ENCODE measurements at regions not wholly inside any gene's neighbourhood (a gene's known extent, or its start where the extent isn't known, plus 50 kb on each side); places are given as distances from the start of the nearest gene placed in this dataset.
"Not testable (repeated sequence)": the region's sequence is repeated elsewhere in the genome, so short reads cannot be mapped to it uniquely, and the experiment has no call there.

DNA sequence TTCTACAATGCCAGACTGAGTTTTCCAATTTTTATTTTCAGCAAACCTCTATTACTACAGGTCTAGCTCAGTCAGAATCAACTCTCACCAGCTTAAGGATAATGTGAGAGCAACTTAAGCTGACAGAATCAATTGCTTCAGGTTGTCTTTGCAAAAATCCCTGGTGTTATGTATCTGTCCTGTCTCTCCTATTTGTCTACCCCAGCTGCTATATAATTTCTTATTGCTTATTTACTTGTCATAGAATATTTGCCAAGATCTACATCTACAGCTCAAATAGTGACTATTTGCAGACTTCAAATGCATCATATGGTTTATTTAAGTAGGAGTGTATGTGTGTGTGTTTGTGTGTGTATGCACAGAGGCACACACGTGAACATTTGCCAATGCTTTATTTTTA, 54.1 kb downstream of the FOXG1 start:
- DNase-seq, result no peak

DNA sequence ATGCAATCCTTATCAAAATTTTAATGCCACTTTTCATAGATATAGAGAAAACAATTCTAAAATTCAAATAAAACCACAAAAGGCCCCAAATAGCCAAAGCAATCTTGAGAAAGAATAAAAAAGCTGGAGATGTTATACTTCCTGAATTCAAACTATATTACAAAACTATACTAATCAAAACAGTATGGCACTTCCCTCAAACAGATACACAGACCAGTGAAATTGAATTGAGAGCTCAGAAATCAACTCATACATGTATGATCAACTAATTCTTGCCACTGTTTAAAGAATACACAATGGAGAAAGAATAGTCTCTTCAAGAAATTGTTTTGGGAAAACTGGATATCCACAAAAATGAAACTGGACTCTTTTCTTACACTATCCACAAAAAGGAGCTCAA, 55.4 kb downstream of the FOXG1 start:
- no peak for DNase-seq

DNA sequence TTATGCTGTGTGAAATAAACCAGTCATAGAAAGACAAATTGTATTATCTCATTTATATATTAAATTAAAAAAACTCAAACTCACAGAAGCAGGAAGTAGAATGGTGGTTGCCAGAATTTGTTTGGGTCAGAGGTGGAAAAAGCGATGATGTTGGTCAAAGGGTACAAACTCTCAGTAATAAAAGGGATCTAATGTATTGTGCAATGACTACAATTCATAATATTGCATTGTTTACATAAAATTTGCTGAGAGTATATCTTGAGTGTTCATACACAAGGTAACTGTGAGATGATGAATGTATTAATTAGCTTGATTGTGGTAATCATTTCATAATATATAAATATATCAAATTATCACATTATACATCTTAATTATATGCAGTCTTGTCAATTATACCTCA, 56.7 kb downstream of the FOXG1 start:
- DNase-seq, result no peak

DNA sequence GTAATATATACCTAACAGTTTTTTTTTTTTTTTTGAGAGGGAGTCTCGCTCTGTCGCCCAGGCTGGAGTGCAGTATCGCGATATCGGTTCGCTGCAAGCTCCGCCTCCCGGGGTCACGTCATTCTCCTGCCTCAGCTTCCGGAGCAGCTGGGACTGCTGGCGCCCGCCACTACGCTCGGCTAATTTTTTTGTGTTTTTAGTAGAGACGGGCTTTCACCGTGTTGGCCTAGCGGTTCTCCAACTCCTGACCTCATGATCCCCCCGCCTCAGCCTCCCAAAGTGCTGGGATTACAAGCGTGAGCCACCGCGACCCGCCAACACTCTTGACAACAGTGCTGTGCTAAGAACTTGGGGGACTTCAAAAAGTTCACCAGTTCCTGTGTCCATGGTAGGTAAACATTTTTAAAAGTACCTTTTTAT, 63.5 kb downstream of the FOXG1 start:
- no peak for DNase-seq

DNA sequence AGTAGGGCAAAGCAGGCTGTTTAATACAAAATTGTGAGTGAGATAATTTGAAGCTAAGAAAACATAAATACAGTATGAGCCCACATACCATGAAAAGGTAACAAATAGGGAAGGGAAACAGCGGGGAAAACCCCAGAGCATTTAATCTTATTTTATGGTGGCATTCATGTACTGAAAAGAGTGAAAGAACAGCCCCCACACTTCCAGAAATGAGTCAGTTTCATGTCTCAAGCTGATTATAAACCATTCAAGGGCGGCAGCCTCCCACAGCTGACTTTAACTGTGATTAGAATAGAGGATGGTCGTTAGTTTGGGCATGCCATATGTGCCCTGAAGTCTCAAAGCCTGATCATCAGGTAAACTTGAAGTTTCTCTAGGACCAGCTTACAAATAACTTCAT, 64.5 kb downstream of the FOXG1 start:
- no peak for DNase-seq

DNA sequence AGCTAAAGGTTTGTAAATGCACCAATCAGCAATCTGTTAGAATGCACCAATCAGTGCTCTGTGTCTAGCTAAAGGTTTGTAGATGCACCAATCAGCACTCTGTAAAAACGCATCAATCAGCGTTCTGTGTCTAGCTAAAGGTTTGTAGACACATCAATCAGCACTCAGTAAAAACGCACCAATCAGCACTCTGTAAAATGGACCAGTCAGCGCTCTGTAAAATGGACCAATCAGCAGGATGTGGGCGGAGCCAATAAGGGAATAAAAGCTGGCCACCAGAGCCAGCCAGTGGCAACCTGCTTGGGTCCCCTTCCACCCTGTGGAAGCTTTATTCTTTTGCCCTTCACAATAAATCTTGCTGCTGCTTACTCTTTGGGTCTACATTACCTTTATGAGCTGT, 76.0 kb downstream of the FOXG1 start:
- not testable (repeated sequence) for DNase-seq

DNA sequence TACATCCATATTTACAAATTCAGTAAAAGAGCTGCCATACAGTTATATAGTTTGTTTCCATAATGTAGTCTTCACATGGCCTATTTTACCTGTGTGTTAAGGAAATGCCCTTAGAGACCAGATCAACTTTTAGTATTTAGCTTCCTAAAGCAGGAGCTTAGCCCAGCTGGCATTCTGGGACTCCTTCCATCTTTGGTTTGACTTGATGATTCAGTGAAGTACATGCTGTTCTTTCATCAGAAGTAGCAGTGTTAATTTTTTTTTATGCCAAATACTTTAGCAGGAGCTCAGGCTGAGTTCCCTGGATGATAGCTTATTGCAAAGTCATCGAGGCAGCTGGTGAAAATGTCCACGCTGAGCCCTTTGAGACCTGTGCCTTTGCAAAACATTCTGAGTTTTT, 101.0 kb downstream of the FOXG1 start:
- no peak for DNase-seq

DNA sequence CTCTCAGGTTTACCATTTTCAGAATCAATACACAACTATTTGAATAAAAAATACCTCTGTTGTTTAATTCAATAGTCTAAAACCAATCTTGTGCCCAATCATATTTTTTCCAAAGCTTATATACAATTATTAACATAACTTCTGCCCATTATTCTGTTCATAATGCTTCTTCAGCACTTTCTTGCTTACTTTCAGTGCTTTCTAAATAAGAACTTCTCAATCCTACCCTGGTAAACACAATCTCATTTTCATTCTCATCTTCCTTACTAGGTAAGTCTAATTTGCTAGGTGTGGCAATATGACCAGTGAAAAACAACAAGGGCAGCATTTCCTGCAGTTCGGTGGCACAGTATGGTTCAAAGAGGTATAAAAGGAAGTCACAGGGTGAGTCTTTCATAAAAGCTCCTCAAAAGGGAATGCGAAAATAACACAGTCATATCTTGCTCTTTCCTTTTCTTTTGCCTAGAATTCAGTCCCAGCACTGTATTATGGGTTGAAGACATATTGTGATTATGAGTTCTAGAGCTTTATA, 103.5 kb downstream of the FOXG1 start:
- no peak for DNase-seq

DNA sequence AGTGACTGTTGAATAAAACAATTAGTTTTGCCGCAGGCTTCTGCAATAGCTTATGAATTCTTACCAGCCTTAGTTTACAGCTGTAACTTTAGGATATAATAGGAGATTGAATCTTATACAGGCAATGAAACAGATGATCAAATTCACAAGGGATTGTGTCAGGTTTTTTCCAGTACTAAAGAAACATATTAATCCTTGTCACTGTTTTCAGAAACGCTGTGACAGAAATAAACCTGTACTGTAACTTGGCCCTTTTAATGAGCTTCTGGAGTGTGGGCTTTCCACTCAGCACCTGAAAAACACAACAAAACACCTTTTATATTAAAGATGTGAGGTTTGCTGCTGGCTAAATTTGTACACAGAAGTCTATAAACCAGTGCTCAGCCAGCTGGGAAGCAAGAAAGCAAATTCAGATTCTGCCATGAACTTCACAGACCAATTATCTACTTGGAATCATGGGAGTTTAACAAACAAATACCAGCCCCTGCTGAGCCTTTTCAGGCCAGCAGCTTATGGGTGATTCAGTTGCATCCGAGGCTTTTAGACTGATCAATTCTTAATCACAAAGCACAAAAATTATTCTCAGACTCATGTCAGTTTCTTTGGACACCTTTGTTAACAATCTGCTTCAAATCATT, 109.5 kb downstream of the FOXG1 start:
- peak; percentile 29 for DNase-seq

DNA sequence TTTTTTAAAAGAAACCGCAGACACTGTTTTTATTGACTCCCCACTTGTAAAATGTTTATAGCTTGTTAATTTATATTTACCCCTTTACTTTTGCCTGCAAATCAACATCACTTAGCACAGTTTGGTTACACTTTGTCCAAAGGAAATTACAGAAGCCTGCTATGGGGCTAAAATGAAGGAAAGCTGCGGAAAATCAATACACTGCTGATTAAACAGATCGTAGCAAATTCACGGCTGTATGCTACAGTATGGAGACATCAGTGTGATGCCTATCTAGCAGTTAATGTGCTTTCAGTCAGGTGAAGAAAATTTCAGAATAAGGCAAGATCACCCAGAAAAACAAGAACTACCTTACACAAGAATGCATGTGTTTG, 110.0 kb downstream of the FOXG1 start:
- no peak for DNase-seq

DNA sequence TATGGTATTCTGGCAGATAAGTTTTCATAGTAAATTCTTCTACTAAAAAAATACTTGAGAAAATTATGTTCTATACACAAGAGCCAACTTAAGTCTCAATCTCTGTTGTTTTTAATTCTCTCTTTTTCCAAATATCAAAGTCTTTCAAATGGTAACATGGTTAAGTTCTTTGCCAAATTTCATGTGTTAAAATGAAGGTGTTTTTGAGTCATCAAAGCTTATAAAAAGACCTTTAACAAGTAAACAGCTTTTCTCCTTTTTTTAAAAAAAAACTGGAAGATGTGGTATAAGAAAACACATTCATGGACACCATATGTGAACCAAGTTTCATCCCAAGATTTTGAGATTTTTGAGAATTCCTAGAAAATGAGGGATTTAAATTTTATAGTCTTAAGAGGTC, 111.3 kb downstream of the FOXG1 start:
- no peak for DNase-seq

DNA sequence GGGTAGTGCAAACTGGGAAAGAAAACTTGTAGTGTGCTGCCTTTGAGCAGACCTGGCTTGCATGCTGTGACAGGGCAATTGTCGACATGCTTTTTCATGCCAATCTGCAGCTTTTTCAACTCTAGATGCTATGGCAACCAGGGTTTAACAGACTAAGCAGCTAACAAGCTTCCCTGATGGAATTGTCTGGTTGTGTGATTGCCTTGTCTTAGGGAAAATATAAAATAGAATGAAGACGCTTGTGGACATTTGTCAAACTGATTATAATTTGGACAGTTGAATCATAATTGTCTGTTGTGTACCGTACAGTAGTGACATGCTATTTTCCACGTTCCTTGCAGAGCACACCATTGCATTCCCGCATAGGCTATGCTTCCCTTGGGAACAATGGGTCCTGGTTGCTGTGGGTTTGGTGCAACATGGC, 113.0 kb downstream of the FOXG1 start:
- DNase-seq, result no peak

DNA sequence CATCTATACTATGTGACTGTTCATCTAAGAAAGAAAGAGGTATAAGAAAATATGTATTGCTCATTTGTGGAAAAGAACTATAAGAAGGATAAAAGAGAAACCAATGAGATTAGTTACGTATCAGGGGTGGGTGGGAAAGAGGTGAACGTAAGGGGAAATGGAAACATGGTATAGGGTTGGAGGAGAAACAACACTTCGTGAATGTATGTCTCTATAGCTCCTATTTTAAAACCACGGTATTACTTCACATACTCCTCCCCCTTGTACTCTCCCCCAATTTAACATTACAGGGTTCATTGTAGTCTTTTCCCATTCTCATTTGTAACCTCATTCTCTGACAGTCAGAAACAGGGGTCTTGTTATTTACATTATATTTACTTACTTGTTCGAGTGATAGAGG, 120.4 kb downstream of the FOXG1 start:
- DNase-seq, result no peak

DNA sequence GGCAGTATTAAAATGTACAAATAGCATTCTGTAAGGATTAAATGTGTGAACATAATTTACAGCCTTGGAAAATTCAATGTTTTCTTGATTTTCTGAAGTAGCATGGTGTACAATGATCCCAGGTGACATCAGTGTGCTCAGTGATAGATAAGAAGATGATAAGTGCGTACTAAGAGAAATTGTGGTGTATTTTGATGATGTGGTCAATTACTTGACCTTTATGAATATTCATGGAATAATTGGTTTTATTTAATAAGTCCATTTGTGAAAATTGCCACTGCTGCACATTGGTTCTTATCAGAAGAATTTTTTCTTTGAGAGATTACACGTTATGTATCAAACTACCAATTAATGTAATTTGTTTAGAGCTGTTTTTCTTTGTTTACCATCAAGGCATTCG, 128.8 kb downstream of the FOXG1 start:
- DNase-seq, result no peak

DNA sequence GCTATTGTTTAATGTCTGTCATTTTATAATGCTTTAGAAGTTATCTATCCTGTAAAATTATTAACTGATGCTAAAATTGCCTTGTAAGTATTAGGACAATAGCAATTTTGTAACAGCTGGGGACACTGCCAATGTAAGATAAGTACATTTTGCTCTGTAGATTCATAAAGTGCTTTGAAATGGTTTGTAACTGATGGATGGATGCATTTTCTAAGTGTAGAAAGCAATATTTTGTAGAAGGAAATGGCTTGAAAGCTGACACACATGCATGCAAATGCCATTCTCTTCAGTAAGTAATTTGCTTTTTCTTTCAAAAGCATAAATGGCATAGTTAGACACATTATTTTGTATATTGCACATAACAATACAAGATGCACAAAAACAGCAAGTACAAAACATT, 129.8 kb downstream of the FOXG1 start:
- no peak for DNase-seq

DNA sequence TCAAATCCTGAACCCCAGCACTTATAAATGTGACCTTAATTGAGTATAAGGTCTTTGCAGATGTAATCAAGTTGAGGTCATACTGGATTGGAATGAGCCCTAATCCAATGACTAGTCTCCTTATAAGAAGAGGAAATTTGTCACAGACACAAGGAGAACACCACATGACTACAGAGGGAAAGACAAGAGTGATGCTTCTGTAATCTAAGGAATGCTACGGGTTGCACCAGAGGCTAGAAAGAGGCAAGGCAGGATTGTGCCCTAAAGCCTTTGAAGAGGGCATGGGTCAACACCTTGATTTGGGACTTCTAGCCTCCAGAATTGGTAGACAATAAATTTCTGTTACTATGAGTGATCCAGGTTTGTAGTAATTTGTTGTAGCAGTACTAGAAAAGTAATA, 135.0 kb downstream of the FOXG1 start:
- no peak for DNase-seq

DNA sequence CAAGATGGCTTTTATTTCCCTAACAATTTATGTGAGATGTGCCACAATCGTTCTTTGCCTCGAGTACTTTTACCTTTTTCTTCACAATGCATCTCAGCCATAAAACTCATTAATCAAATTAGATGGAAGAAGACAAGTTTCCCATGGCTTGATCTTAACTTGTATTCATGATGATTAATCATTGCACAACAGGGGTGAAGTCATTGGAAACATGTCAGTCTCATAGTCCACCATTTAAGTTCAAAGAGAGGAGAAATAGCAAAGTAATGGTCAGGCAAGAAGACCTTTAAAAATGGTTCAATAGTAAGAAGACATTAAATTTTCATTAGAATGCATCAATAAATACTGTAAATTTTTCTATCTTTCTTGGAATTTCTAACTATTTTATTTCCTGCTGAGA, 136.3 kb downstream of the FOXG1 start:
- DNase-seq, result no peak

DNA sequence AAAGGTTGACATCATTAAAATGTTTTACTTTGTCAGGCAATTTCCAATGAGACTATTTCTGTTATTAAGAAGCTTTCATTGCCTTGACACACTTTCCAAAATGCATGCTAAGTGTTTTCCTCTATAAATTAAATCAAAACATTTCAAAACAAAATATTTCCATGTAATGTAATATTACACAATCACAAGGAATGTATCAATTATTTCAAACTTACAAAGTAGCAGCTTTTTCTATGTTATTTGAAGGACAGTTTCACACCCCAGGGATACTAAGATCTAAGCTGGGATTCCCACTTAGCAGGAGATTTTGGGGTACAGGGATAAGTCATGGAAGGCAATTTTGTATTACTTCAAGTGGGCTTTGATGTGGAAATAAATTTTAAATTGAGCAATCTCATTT, 144.9 kb downstream of the FOXG1 start:
- DNase-seq, result no peak

DNA sequence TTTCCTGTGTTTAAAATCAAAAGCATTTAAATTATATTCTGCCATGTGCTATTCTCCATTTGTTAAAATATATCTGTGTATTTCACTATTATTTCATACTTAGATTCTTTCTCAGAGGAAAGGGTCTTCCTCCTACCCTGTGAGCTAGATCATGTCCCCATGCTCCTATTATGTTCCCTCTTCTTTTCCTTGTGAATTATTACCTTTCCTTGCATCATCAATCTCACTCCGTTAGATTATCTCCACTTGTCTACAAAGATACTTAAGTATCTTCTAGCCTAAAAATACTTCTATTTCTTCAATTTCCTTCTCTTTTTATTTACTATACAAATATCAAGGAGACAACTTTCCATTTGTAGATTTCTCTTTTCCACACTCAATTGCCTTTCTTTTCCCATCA, 146.5 kb downstream of the FOXG1 start:
- no peak for DNase-seq

DNA sequence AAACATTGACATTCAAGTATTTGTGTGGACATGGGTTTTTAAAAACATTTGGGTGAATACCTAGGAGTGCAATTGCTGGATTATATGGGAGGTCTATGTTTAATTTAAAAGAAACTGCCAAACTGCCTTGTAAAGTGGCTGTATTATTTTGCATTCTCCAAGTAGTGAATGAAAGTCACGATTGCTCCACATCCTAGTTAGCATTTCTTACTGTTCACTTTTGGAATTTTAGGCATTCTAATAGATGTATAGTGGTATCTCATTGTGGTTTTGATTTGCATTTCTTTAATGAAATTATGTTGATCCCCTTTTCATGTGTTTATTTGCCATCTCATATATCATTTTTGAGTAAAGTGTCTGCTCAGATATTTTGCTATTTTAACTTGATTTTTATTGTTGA, 159.5 kb downstream of the FOXG1 start:
- no peak for DNase-seq

DNA sequence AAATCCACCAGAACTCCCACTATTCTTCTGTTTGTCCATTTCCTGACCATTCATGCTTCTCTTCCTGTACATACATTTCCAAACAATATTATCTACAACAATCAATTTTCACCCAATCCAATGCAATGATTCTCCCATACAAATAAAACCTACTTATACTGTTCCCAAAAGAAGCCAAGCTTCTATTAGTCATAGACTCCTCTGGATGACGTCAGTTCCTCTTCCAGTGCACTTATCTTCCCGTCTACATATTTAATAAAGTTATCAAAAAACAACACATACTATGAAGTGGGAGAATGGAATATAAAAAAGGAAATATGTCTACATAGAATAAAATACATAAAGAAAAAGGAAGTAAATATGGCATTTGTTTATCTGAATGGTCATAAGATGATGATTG, 165.4 kb downstream of the FOXG1 start:
- no peak for DNase-seq

DNA sequence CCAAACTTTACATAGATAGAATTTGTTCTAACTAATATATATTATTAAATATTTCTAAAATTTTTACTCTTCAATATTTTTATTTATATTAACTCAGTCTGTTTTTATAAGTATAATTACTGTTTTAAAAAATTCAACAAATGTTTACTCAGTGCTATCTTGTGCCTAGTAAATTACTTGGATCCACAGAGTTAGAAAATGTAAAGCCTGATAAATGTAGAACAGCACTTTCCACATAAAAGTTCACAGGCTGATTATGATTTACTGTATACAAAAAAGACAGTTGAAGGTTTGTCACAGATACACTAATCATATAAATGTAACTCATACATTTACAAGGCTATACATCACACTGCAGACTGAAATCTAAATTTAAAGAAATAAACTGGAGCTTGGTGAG, 170.0 kb downstream of the FOXG1 start:
- DNase-seq, result no peak

DNA sequence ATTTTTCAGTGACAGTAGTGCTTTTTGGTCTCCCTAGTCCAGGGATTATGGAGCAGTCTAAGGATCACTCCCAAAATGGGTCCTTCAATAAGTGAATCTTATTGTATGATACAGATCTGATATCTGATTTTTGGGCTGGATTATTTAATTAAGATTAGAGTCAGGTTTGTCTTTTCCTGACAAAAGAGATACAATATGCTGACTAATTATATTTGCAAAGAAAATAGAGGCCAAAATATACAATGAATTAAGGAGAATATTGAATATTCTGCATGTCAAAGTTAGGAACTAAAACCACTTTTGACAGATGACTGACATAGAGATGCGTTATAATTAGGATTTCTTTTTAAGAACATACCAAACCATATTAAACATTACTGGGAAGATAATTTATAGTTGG, 175.2 kb downstream of the FOXG1 start:
- no peak for DNase-seq

DNA sequence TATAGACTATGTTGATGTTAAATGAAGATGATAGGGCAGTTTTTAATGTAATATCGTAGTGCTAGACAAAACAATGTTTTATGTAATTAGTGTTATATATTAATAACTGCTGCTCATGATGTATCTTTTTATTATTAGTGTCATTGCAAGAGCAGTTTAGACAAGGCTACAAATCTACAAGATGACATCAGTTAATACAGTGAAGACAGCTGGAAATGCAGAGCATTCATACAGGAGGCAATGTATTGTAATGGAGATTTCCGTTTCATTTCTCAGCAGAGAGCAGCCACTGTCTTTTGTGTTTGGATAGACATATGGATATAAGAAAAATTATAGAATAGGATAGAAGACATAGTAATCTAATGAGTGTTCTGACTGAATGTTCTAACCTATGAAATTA, 178.0 kb downstream of the FOXG1 start:
- no peak for DNase-seq

DNA sequence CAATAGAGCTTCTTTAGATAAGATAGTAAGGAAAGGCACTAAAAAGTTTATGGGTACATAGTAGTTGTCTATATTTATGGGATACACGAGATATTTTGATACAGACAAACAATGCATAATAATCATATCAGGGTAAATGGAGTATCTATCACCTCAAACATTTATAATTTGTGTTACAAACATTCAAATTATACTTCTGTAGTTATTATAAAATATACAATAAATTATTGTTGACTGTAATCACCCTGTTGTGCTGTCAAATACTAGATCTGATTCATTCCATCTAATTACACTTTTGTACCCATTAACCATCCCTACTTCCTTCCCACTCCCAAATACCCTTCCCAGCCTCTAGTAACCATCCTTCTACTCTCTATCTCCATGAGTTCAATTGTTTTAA, 179.7 kb downstream of the FOXG1 start:
- DNase-seq, result no peak

DNA sequence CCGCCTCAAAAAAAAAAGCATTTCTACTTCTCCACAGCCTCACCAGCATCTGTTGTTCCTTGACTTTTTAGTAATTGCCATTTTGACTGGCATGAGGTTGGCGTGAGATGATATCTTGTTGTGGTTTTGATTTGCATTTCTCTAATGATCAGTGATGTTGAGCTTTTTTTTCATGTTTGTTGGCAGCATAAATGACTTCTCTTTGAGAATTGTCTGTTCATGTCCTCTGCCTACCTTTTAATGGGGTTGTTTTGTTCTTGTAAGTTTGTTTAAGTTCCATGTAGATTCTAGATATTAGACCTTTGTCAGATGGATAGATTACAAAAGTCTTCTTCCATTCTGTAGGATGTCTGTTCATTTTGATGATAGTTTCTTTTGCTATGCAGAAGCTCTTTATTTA, 182.9 kb downstream of the FOXG1 start:
- no peak for DNase-seq
